ENCODE measurements at regions not wholly inside any gene's neighbourhood (a gene's known extent, or its start where the extent isn't known, plus 50 kb on each side); places are given as distances from the start of the nearest gene placed in this dataset.

GRCh38 chr6:76465410-76465809, 392.9 kb upstream of the IMPG1 start:
- Histone ChIP-seq H3K4me1 (no peaks in the 10 kb centered on the region), H3K36me3 (no peaks in the 10 kb centered on the region), H3K27me3 (no peaks in the 10 kb centered on the region), H3K27ac (no peak overlapping the region), H3K9me3 (no peaks in the 10 kb centered on the region), H3K4me3 (no peak overlapping the region)
- intact Hi-C loops (cut with DNase I; ENCODE audit: low total_unique reads), result no loop called here
- DNase-seq, result no peak
- no peak for TF ChIP-seq EP300 (IDR thresholded peaks at IDR 0.05)
- TF ChIP-seq POLR2A (IDR thresholded peaks at IDR 0.05), result no peak
- no peak for TF ChIP-seq POLR2AphosphoS5 (IDR thresholded peaks at IDR 0.05)
- TF ChIP-seq, protein P1, sequence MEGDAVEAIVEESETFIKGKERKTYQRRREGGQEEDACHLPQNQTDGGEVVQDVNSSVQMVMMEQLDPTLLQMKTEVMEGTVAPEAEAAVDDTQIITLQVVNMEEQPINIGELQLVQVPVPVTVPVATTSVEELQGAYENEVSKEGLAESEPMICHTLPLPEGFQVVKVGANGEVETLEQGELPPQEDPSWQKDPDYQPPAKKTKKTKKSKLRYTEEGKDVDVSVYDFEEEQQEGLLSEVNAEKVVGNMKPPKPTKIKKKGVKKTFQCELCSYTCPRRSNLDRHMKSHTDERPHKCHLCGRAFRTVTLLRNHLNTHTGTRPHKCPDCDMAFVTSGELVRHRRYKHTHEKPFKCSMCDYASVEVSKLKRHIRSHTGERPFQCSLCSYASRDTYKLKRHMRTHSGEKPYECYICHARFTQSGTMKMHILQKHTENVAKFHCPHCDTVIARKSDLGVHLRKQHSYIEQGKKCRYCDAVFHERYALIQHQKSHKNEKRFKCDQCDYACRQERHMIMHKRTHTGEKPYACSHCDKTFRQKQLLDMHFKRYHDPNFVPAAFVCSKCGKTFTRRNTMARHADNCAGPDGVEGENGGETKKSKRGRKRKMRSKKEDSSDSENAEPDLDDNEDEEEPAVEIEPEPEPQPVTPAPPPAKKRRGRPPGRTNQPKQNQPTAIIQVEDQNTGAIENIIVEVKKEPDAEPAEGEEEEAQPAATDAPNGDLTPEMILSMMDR (IDR thresholded peaks at IDR 0.05), result no peak

DNA sequence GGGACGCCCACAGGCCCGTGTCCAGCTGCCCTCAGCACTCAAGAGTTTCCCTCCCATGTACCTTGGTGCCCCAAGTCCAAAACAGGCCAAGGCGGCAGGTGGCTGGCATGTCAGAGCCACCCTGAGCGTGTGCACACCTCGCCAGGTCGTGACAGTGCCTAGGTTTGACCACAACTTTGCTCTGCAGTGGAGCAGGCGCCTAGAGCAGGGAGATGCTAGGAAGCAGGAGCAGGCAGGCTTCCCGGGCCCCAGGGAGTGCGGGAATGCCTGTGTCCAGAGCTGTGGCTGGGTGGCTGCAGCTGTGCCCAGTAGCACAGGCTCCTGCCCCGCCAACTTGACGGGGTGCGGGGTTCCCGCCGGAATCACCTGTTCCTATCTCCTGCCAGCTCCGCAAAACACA, 380.8 kb upstream of the IMPG1 start:
- no peak for TF ChIP-seq POLR2AphosphoS5 (IDR thresholded peaks at IDR 0.05)
- no peaks in the 10 kb centered on the region for H3K9me3 ChIP-seq
- DNase-seq, result no peak
- H3K27me3 ChIP-seq, result no peaks in the 10 kb centered on the region
- no peak overlapping the region for H3K4me3 ChIP-seq
- WGBS, 5 donors, result 62 to 92% (median 91%) methylated on average over 13 to 15 of the region's 15 CpGs
- no peaks in the 10 kb centered on the region for H3K36me3 ChIP-seq
- no peaks in the 10 kb centered on the region for H3K4me1 ChIP-seq
- intact Hi-C loops (cut with DNase I; ENCODE audit: low total_unique reads), result no loop called here
- H3K27ac ChIP-seq, result no peak overlapping the region

DNA sequence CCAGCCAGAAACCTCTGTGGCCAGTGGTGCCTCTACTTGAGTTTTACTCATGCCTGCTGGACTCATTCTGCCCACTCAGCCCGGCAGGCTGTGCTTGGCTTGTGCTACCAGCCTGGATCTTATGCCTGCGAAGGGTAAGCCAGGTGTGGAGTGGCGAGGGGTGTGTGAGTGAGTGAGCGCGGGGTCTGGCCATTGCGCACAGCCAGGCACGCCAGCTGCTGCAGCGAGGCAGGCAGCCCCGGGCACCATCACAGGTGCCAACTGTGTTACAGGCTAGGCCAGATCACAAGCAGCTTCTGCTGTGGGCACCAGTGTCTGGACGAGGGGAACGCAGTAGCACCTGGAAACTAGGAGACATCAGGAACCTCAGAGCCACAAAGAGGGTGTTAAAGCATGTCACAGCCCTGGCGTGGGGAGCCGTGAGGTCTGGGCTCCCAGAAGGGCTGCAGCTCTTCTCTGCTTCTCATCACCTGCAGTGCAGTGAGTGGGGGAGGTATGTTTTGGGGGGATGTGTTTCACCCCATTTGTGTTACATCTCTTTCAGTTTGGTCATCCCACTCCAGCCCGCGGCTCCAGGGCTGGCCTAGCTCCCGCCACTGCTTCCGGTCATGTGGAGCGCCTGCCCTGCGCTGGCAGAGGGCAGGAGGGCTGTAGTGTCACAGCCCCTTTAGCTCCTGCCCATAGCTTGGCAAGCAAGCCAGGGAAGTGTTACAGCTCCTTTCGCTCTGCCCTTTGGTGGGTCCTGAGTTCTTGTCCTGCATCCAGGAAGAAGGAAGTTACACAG, 379.7 kb upstream of the IMPG1 start:
- Histone ChIP-seq H3K4me3 (no peak overlapping the region), H3K27me3 (no peaks in the 10 kb centered on the region), H3K9me3 (no peaks in the 10 kb centered on the region), H3K36me3 (no peaks in the 10 kb centered on the region), H3K4me1 (no peaks in the 10 kb centered on the region), H3K27ac (no peak overlapping the region)
- 85 to 91% (median 87%) methylated on average over 20 of the region's 20 CpGs for WGBS, 5 donors
- intact Hi-C loops (cut with DNase I; ENCODE audit: low total_unique reads), result no loop called here
- TF ChIP-seq, protein P1 (IDR thresholded peaks at IDR 0.05), result no peak
- no peak for TF ChIP-seq POLR2AphosphoS5 (IDR thresholded peaks at IDR 0.05)
- TF ChIP-seq POLR2A (IDR thresholded peaks at IDR 0.05), result no peak
- no peak for TF ChIP-seq EP300 (IDR thresholded peaks at IDR 0.05)
- no peak for DNase-seq

DNA sequence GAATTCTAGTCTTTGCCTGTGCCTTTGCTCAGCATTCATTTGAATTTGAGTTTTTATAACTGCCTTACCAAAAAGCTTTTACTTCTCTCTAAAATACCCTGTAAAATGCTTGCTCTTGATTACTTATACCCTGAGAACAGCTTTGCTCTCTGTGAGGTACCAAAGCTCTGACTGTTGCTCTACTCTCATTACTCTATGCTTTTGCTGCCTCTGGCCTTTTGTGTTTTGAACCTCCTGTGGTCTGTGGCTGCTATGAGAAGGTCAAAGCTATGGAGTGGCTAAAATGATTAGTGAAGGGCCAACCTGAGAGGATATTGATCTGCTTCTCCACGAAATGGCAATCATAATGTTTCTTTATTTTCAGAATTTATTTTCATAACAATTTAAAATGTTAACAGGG, 375.6 kb upstream of the IMPG1 start:
- Histone ChIP-seq H3K27ac (no peak overlapping the region), H3K27me3 (no peaks in the 10 kb centered on the region), H3K36me3 (no peaks in the 10 kb centered on the region), H3K4me1 (no peaks in the 10 kb centered on the region), H3K4me3 (no peak overlapping the region), H3K9me3 (peaks cover 0 to 5% (median 0%) of the 10 kb centered on the region in 4 donors)
- no peak for DNase-seq
- TF ChIP-seq, protein P1 (IDR thresholded peaks at IDR 0.05), result no peak
- no peak for TF ChIP-seq EP300 (IDR thresholded peaks at IDR 0.05)
- TF ChIP-seq POLR2A (IDR thresholded peaks at IDR 0.05), result no peak
- TF ChIP-seq POLR2AphosphoS5 (IDR thresholded peaks at IDR 0.05), result no peak
- 27 to 39% (median 38%) methylated on average over 1 of the region's 1 CpG for WGBS, 5 donors
- intact Hi-C loops (cut with DNase I; ENCODE audit: low total_unique reads), result no loop called here

- intact Hi-C loops (cut with DNase I; ENCODE audit: low total_unique reads), result no loop called here
- no peak overlapping the region for H3K4me3 ChIP-seq
- DNase-seq, result no peak
- peaks cover 0 to 5% (median 0%) of the 10 kb centered on the region in 4 donors for H3K9me3 ChIP-seq
- WGBS, 5 donors, result 34 to 72% (median 59%) methylated on average over 3 of the region's 3 CpGs
- H3K4me1 ChIP-seq, result no peaks in the 10 kb centered on the region
- no peak overlapping the region for H3K27ac ChIP-seq
- no peaks in the 10 kb centered on the region for H3K36me3 ChIP-seq
- no peaks in the 10 kb centered on the region for H3K27me3 ChIP-seq
- TF ChIP-seq, protein P1 (IDR thresholded peaks at IDR 0.05), result no peak
- TF ChIP-seq POLR2AphosphoS5 (IDR thresholded peaks at IDR 0.05) (no peak), POLR2A (IDR thresholded peaks at IDR 0.05) (no peak), EP300 (IDR thresholded peaks at IDR 0.05) (no peak)
These were observed 369.4 kb upstream of the IMPG1 start for GRCh38 chr6:76441875-76442274.
